ENCODE measurements at regions not wholly inside any gene's neighbourhood (a gene's known extent, or its start where the extent isn't known, plus 50 kb on each side); places are given as distances from the start of the nearest gene placed in this dataset.

DNA sequence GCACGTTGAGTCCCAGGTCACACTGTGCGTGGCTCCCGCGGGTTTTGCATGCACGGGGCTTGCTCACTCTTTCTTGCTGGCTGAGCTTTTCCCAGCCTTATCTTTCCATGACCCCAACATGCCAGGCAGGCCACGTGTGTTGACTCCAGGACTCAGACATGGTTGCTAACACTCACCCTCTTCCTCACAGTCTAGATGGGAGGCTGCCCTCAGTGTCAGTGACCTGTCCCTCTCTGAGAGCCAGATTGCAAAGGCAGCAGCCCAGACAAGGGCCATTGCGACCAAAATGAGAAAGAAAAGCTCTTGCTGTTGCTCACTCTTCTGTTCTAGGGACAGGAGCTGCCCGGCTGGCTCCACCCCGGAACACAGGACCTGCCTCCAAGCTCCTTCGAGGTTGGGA is 113.7 kb downstream of the TMEM18 start:
- DNase-seq (ENCODE audit: low read depth, low spot score), result no peak
- no peaks in the 10 kb centered on the region for H3K36me3 ChIP-seq (ENCODE audit: control insufficient read depth, insufficient read depth, low read length)
- H3K4me3 ChIP-seq (ENCODE audit: low read length), result no peak overlapping the region
- no CpG with 5 or more reads among the region's 10 CpGs for WGBS (ENCODE audit: insufficient coverage, insufficient read length)
- H3K27me3 ChIP-seq (ENCODE audit: control insufficient read depth, insufficient read depth, low read length), result no peaks in the 10 kb centered on the region
- H3K9me3 ChIP-seq (ENCODE audit: control insufficient read depth, insufficient read depth, low read length), result no peaks in the 10 kb centered on the region
- no peak overlapping the region for H3K27ac ChIP-seq (ENCODE audit: low read length)
- no peaks in the 10 kb centered on the region for H3K4me1 ChIP-seq (ENCODE audit: control insufficient read depth, insufficient read depth, low read length)

DNA sequence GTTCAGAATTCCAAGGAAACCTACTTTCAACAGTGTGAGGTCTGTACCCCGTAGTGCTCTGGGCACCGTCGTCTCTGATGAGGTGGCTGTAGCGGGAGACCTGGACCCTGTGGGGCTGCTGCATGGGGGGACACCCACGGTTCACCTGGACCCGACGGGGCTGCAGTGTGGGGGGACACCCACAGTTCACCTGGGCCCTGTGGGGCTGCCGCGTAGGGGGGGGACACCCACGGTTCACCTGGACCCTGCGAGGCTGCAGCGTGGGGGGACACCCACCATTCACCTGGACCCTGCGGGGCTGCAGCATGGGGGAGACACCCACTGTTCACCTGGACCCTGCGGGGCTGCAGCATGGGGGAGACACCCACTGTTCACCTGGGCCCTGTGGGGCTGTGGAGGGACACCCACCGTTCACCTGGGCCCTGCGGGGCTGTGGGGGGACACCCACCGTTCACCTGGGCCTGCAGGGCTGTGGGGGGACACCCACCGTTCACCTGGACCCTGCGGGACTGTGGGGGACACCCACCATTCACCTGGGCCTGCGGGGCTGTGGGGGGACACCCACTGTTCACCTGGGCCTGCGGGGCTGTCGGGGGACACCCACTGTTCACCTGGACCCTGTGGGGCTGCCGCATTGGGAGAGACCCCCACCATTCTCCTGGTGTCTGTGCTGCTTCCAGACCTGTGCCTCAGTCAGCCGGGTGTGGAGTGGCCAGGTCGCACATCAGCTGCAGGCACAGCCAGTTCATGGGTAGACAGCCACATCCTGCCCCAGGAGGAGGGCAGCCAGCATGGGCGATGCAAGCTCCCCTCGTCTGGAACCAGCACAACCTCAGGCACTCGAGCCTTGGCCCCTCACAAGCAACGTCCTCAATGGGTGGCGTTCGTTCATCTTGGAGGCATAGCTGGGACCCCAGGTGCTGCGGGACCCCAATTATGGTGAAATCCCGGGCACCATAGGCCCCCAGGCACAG is 114.5 kb downstream of the TMEM18 start:
- no CpG with 5 or more reads among the region's 33 CpGs for WGBS (ENCODE audit: insufficient coverage, insufficient read length)
- no peaks in the 10 kb centered on the region for H3K4me1 ChIP-seq (ENCODE audit: control insufficient read depth, insufficient read depth, low read length)
- H3K27me3 ChIP-seq (ENCODE audit: control insufficient read depth, insufficient read depth, low read length), result no peaks in the 10 kb centered on the region
- no peak overlapping the region for H3K4me3 ChIP-seq (ENCODE audit: low read length)
- H3K9me3 ChIP-seq (ENCODE audit: control insufficient read depth, insufficient read depth, low read length), result no peaks in the 10 kb centered on the region
- no peaks in the 10 kb centered on the region for H3K36me3 ChIP-seq (ENCODE audit: control insufficient read depth, insufficient read depth, low read length)
- DNase-seq (ENCODE audit: low read depth, low spot score), result no peak
- H3K27ac ChIP-seq (ENCODE audit: low read length), result no peak overlapping the region

DNA sequence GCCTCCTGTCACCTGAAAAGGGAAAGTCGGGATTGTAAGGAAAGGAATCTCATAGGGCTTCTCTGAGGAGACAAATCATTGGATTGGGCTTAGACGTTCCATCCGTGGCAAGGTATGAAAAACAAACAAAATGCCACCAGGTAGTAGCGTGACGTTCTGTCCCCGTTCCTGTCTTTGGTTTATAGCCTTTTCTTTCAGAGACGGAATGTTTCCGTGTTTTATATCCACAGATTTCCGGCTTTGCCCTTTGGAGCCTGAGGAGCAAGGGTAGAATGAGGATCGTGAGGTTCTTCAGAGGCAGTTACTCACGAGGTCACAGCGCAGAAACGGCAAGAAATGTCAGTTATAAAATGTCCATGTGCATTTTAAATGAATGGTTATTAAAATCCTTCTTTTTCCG is 118.3 kb downstream of the TMEM18 start:
- Histone ChIP-seq H3K4me3 (ENCODE audit: low read length) (no peak overlapping the region), H3K27me3 (ENCODE audit: control insufficient read depth, insufficient read depth, low read length) (no peaks in the 10 kb centered on the region), H3K27ac (ENCODE audit: low read length) (no peak overlapping the region), H3K9me3 (ENCODE audit: control insufficient read depth, insufficient read depth, low read length) (no peaks in the 10 kb centered on the region), H3K36me3 (ENCODE audit: control insufficient read depth, insufficient read depth, low read length) (no peaks in the 10 kb centered on the region), H3K4me1 (ENCODE audit: control insufficient read depth, insufficient read depth, low read length) (no peaks in the 10 kb centered on the region)
- WGBS (ENCODE audit: insufficient coverage, insufficient read length), result no CpG with 5 or more reads among the region's 14 CpGs
- DNase-seq (ENCODE audit: low read depth, low spot score), result no peak

GRCh38 chr2:558302-558642 is 118.9 kb downstream of the TMEM18 start:
- H3K27me3 ChIP-seq (ENCODE audit: control insufficient read depth, insufficient read depth, low read length), result no peaks in the 10 kb centered on the region
- no peak overlapping the region for H3K4me3 ChIP-seq (ENCODE audit: low read length)
- no peak overlapping the region for H3K27ac ChIP-seq (ENCODE audit: low read length)
- no peaks in the 10 kb centered on the region for H3K9me3 ChIP-seq (ENCODE audit: control insufficient read depth, insufficient read depth, low read length)
- no CpG with 5 or more reads among the region's 17 CpGs for WGBS (ENCODE audit: insufficient coverage, insufficient read length)
- no peaks in the 10 kb centered on the region for H3K36me3 ChIP-seq (ENCODE audit: control insufficient read depth, insufficient read depth, low read length)
- DNase-seq (ENCODE audit: low read depth, low spot score), result no peak
- no peaks in the 10 kb centered on the region for H3K4me1 ChIP-seq (ENCODE audit: control insufficient read depth, insufficient read depth, low read length)

DNA sequence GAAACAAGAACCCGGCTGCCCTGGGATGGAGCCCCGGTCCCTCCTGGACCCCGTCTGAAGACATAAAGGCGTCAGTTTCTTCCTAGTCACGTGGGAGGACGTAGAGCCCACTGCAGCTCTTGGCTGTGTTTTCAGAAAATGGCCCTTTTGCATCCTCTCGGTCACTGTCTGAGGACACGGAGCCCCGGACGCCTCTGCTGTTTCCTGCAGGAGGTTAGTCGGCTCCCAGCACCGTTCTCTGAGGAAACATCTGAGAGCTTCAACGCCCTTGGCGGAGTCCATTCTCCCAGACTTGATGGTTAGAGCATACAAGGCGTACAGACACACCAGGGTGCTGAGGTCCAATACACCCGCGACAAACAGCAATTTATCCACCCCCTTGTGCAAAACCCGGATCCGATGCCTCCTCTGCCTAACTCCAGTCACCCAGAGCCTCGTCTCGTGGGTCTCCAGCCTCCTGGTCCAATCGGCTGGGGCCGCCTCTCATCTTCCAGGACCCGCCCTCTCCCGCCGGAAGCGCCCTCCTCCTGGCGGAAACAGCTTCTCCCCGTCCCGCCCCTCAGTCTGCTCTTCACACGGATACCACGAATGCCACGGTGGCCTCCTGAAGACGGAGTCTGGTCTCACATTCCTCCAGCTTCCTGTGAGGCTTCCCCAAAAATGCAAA is 119.4 kb downstream of the TMEM18 start:
- H3K9me3 ChIP-seq (ENCODE audit: control insufficient read depth, insufficient read depth, low read length), result no peaks in the 10 kb centered on the region
- H3K36me3 ChIP-seq (ENCODE audit: control insufficient read depth, insufficient read depth, low read length), result no peaks in the 10 kb centered on the region
- H3K27me3 ChIP-seq (ENCODE audit: control insufficient read depth, insufficient read depth, low read length), result no peaks in the 10 kb centered on the region
- whole genome bisulfite sequencing (ENCODE audit: insufficient coverage, insufficient read length), result no CpG with 5 or more reads among the region's 34 CpGs
- H3K4me1 ChIP-seq (ENCODE audit: control insufficient read depth, insufficient read depth, low read length), result no peaks in the 10 kb centered on the region
- H3K27ac ChIP-seq (ENCODE audit: low read length), result no peak overlapping the region
- DNase-seq (ENCODE audit: low read depth, low spot score), result no peak
- no peak overlapping the region for H3K4me3 ChIP-seq (ENCODE audit: low read length)

- no peaks in the 10 kb centered on the region for H3K36me3 ChIP-seq (ENCODE audit: control insufficient read depth, insufficient read depth, low read length)
- H3K4me1 ChIP-seq (ENCODE audit: control insufficient read depth, insufficient read depth, low read length), result no peaks in the 10 kb centered on the region
- no peak for DNase-seq (ENCODE audit: low read depth, low spot score)
- H3K4me3 ChIP-seq (ENCODE audit: low read length), result no peak overlapping the region
- H3K27ac ChIP-seq (ENCODE audit: low read length), result no peak overlapping the region
- no peaks in the 10 kb centered on the region for H3K9me3 ChIP-seq (ENCODE audit: control insufficient read depth, insufficient read depth, low read length)
- no peaks in the 10 kb centered on the region for H3K27me3 ChIP-seq (ENCODE audit: control insufficient read depth, insufficient read depth, low read length)
- WGBS (ENCODE audit: insufficient coverage, insufficient read length), result no CpG with 5 or more reads among the region's 11 CpGs
These were observed 120.7 kb downstream of the TMEM18 start for GRCh38 chr2:556485-556884.

GRCh38 chr2:555164-555922 is 121.9 kb downstream of the TMEM18 start:
- no peak for DNase-seq (ENCODE audit: low read depth, low spot score)
- no peaks in the 10 kb centered on the region for H3K4me1 ChIP-seq (ENCODE audit: control insufficient read depth, insufficient read depth, low read length)
- no peaks in the 10 kb centered on the region for H3K9me3 ChIP-seq (ENCODE audit: control insufficient read depth, insufficient read depth, low read length)
- no peaks in the 10 kb centered on the region for H3K36me3 ChIP-seq (ENCODE audit: control insufficient read depth, insufficient read depth, low read length)
- H3K4me3 ChIP-seq (ENCODE audit: low read length), result no peak overlapping the region
- no peaks in the 10 kb centered on the region for H3K27me3 ChIP-seq (ENCODE audit: control insufficient read depth, insufficient read depth, low read length)
- no peak overlapping the region for H3K27ac ChIP-seq (ENCODE audit: low read length)
- no CpG with 5 or more reads among the region's 12 CpGs for WGBS (ENCODE audit: insufficient coverage, insufficient read length)

DNA sequence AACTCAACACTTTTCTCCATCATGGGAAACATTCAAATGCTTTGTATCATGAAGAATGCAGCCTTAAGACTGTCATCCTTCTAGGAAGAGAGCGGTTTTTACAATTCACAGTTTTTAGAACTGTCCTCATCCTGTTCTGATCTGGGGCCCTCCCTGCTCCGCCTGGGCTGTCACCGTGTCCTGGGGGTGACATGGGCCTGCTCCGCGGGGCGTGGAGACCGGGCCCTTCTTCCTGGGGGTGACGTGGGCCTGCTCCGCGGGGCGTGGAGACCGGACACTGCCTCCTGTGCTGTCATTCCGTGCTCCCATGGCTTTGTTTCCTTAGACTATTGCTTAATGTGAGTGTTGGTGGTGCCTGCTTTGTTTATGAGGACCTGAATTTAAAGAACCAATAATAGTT is 122.8 kb downstream of the TMEM18 start:
- WGBS (ENCODE audit: insufficient coverage, insufficient read length), result no CpG with 5 or more reads among the region's 13 CpGs

DNA sequence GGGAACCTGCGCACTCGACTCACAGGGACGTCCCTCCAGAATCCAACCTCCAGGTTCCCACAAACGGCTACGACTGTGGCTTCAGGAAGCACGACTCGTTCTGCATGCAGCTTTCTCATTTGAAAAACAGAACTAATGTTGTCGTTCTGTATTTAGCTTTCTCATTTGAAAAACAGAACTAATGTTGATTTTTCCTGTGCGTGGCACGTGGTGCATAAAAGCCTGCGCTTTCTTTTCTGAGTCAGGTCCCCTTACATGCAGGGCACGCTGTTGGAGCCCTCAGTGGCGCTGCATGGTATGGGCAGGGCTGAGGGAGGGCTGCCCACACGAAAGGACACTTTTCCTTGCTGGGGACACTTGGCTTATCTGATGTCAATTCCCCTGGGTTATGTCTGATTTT is 124.3 kb downstream of the TMEM18 start:
- Histone ChIP-seq H3K9me3 (ENCODE audit: control insufficient read depth, insufficient read depth, low read length) (no peaks in the 10 kb centered on the region), H3K36me3 (ENCODE audit: control insufficient read depth, insufficient read depth, low read length) (no peaks in the 10 kb centered on the region), H3K27ac (ENCODE audit: low read length) (no peak overlapping the region), H3K27me3 (ENCODE audit: control insufficient read depth, insufficient read depth, low read length) (no peaks in the 10 kb centered on the region), H3K4me1 (ENCODE audit: control insufficient read depth, insufficient read depth, low read length) (no peaks in the 10 kb centered on the region), H3K4me3 (ENCODE audit: low read length) (no peak overlapping the region)
- DNase-seq (ENCODE audit: low read depth, low spot score), result no peak
- no CpG with 5 or more reads among the region's 14 CpGs for WGBS (ENCODE audit: insufficient coverage, insufficient read length)

More for the DNA sequence above, 122.8 kb downstream of the TMEM18 start:
- Histone ChIP-seq H3K4me3 (ENCODE audit: low read length) (no peak overlapping the region), H3K36me3 (ENCODE audit: control insufficient read depth, insufficient read depth, low read length) (no peaks in the 10 kb centered on the region), H3K4me1 (ENCODE audit: control insufficient read depth, insufficient read depth, low read length) (no peaks in the 10 kb centered on the region), H3K27ac (ENCODE audit: low read length) (no peak overlapping the region), H3K9me3 (ENCODE audit: control insufficient read depth, insufficient read depth, low read length) (no peaks in the 10 kb centered on the region), H3K27me3 (ENCODE audit: control insufficient read depth, insufficient read depth, low read length) (no peaks in the 10 kb centered on the region)
- DNase-seq (ENCODE audit: low read depth, low spot score), result no peak

DNA sequence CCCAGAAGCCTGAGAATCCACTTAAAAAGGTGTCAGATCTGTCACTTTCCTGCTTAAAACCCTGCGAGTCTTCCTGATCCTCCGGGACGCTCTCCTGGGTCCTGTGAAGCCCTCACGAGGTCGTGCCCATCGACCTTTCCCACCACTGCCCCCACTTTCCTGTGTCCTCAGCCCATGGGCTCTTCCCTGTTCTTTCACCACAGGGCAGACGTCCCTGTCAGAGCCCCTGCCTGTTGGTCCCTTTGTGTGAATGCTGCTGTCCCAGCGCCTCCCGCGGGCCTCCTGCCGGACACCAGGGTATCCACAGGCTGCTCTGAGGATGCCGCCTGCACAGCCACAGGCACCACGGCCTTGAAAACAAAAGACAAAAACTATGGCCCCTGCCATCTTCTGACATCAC is 125.6 kb downstream of the TMEM18 start:
- no peaks in the 10 kb centered on the region for H3K4me1 ChIP-seq (ENCODE audit: control insufficient read depth, insufficient read depth, low read length)
- no peak overlapping the region for H3K4me3 ChIP-seq (ENCODE audit: low read length)
- H3K27ac ChIP-seq (ENCODE audit: low read length), result no peak overlapping the region
- H3K9me3 ChIP-seq (ENCODE audit: control insufficient read depth, insufficient read depth, low read length), result no peaks in the 10 kb centered on the region
- DNase-seq (ENCODE audit: low read depth, low spot score), result no peak
- WGBS (ENCODE audit: insufficient coverage, insufficient read length), result no CpG with 5 or more reads among the region's 13 CpGs
- no peaks in the 10 kb centered on the region for H3K36me3 ChIP-seq (ENCODE audit: control insufficient read depth, insufficient read depth, low read length)
- H3K27me3 ChIP-seq (ENCODE audit: control insufficient read depth, insufficient read depth, low read length), result no peaks in the 10 kb centered on the region

Measured in iPS DF 6.9 (cell line).